Epidermal melanocyte (primary cell): ENCODE measurements at regions not wholly inside any gene's neighbourhood (a gene's known extent, or its start where the extent isn't known, plus 50 kb on each side); places are given as distances from the start of the nearest gene placed in this dataset.
"Not testable (repeated sequence)": the region's sequence is repeated elsewhere in the genome, so short reads cannot be mapped to it uniquely, and the experiment has no call there.

Experiments used
- DNase-seq: peaks from one replicate; pipeline ENCODE4 v3.0.0; 2011; ENCODE audit warnings: low spot score; ENCODE audit not compliant: insufficient read length

DNA sequence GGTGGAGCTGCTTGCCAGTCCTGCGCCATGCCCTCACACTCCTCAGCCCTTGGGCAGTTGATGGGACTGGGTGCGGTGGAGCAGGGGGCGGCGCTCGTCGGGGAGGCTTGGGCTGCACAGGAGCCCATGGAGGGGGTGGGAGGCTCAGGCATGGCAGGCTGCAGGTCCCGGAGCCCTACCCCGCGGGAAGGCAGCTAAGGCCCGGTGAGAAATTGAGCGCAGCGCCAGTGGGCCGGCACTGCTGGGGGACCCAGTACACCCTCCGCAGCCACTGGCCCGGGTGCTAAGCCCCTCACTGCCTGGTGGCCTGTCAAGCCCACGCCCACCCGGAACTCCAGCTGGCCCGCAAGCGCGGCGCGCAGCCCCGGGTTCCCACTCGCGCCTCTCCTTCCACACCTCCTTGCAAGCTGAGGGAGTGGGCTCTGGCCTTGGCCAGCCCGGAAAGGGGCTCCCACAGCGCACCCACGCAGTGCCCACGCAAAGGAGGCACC lies 87.1 kb upstream of the BCHE start:
- not testable (repeated sequence) for DNase-seq

DNA sequence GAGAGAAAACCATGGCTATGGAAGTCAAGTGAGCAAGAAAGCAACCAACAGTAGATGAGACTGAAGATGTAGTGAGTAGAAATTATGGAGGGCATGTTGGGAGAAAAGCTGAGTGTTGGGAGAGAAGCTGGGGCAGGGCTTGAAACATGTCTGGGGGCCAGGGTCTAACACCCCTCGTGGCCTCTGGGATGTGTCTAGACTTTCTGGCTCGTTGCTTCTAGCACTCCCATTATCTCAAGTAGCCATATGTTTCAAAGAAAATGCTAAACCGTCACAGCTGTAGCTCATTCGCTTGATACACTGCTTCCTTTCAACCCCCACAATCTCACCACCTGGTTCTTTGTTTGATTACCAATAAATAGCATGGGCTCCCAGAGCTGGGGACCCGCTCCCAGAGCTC lies 83.8 kb upstream of the BCHE start:
- no peak for DNase-seq

DNA sequence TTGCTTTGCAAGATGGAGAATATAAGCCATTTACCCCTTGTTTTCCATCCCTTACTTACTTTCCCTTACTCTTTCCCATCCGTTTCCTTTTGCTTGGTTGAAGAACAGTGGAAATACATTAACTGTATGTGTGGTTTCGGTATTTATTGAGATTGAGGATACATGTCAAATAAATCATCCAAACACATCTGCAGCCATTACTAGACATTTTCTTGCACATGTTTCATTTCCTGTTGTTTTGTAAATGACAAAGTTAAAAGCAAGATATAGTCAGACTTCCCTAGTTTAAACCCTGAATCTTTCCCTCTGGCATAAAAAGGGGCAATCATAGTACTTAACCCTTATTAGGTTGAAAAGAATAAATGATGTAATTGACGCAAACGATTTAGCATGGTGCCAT lies 82.1 kb upstream of the BCHE start:
- no peak for DNase-seq

DNA sequence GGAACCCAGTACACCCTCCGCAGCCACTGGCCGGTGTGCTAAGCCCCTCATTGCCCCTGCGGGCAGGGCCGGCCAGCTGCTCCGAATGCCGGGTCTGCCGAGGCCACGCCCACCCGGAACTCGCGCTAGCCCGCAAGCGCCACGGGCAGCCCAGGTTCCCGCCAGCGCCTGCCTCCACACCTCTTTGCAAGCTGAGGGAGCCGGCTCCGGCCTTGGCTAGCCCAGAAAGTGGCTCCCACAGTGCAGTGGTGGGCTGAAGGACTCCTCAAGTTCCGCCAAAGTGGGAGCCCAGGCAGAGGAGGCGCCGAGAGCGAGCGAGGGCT lies 81.4 kb upstream of the BCHE start:
- no peak for DNase-seq

DNA sequence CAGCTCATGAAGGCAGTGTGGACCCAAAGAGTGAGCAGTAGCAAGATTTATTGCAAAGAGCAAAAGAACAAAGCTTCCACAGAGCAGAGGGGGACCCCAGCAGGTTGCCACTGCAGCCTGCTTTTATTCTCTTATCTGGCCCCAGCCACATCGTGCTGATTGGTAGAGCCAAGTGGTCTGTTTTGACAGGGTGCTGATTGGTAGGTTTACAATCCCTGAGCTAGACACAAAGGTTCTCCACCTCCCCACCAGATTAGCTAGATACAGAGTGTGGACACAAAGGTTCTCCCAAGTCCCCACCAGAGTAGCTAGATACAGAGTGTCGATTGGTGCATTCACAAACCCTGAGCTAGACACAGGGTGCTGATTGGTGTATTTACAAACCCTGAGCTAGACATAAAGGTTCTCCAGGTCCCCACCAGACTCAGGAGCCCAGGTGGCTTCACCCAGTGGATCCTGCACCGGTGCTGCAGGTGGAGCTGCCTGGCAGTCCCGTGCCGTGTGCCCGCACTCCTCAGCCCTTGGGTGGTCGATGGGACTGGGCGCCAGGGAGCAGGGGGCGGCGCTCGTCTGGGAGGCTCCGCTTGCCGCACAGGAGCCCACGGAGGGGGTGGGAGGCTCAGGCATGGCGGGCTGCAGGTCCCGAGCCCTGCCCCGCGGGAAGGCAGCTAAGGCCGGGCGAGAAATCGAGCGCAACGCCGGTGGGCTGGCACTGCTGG lies 80.9 kb upstream of the BCHE start:
- not testable (repeated sequence) for DNase-seq

DNA sequence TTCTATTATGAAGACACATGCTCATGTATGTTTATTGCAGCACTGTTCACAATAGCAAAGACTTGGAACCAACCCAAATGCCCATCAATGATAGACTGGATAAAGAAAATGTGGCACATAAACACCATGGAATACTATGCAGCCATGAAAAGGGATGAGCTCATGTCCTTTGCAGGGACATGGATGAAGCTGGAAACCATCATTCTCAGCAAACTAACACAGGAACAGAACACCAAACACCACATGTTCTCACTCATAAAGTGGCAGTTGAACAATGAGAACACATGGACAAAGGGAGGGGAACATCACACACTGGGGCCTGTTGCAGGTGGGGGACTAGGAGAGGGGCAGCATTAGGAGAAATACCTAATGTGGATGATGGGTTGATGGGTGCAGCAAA lies 77.9 kb upstream of the BCHE start:
- not testable (repeated sequence) for DNase-seq

DNA sequence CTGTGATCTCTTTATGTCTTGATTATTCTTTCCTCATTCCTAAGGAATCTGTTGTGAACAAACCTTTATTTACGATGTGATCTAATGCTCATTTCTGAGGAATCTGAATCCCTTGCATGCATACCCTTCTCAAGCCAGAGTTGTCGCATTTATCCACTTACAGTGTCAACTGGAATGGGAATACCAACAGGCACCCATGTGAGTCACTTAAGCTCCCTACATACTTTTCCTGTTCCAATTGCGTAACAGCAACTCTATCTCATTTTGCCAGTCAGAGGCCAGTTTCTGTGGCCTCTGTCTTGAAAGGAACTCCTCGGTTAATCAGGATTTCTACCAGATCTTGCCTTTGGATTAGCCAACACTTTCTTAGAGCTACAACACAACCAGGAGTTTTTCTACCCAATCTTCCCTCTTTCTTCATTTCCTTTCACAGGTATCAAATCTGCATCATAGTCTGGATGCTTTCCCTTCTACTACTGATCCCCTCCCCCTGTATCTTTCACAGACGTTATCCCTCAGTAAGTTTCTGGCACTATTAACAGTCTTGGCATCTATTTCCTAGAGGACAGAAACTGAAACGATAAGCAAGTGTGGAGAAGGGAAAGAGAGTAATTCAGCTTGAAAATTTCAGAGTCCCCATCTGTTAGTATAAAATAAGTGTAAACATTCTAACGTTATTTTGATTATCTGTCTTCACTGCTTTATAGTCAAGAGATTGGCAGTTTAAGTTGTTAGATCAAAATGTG lies 66.8 kb upstream of the BCHE start:
- DNase-seq = no peak

DNA sequence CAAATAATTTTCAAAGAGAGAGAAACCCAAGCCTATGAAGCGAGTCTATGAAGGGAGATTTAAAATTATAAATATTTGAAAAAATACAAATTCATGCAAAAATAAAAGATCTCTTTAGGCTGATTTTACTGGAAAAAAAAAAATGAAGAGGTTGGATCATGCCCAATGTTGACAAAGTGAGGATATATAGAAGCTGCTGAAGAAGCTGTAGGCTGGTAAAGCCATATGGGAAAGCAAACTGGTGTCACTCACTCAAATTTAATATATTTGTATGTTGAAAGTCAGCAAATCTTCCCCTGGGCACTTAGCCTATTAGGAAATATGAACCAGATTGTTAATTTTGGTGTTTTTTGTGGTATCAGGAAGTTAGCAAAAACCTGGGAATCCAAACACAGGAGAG lies 61.8 kb upstream of the BCHE start:
- no peak for DNase-seq

DNA sequence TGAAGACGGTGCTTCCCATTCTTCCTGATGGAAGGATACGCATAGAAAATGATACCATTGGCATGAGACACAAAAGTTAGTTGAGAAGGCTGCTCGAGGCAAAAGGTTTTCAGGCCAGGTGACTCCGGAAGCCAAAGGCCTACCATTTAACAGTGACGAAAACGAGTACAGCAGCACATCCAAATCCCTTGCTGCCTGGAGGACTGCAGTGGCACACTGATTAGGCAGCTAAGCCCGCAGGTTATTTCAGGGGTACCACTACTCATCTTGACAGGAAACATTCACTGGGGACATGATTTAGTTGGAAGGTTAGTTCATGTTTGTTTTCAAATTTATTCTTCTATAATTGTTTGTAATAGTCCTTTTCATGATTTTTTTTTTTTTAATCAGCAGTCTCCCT lies 59.9 kb upstream of the BCHE start:
- no peak for DNase-seq

DNA sequence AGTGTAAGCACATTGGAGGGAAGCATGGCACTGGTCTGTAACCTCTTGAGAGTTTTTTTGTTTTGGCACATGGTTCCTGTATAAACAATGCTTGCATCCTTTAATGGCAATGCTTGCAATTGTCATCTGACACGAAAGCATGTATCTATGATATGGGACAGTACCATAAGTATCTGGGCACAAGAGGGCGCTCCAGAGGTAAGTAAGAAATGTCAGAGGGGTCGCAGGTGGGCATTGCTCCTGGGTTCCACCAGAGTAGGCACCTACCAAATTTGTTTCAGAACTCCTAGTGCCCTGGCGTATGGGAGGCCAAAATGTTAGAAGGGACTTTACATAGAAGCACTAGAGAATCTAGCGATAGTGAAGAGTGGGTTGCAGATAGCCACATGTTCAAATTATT lies 58.7 kb upstream of the BCHE start:
- no peak for DNase-seq

DNA sequence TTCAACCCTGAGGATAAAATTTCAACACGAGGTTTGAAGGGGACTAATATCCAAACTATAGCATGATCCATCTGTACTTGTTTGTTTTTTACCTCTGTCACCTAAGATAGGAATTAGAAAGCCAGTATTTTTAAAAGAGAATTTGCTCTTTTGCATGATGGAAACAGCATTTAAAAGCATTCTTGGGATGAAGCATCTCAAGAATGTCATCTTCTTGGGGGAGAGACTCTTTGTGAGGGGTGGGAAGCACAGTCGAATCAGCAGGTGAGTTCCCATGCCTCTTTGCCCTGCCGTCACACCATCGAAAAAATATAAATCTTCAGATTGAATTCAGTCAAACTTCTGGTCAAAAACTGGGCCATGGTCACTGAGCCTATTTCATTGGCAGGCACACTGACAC lies 55.3 kb upstream of the BCHE start:
- no peak for DNase-seq
